ENCODE measurements at regions not wholly inside any gene's neighbourhood (a gene's known extent, or its start where the extent isn't known, plus 50 kb on each side); places are given as distances from the start of the nearest gene placed in this dataset.
A peak's percentile ranks its signal among the peaks of the same experiment; 100 is the strongest.

DNA sequence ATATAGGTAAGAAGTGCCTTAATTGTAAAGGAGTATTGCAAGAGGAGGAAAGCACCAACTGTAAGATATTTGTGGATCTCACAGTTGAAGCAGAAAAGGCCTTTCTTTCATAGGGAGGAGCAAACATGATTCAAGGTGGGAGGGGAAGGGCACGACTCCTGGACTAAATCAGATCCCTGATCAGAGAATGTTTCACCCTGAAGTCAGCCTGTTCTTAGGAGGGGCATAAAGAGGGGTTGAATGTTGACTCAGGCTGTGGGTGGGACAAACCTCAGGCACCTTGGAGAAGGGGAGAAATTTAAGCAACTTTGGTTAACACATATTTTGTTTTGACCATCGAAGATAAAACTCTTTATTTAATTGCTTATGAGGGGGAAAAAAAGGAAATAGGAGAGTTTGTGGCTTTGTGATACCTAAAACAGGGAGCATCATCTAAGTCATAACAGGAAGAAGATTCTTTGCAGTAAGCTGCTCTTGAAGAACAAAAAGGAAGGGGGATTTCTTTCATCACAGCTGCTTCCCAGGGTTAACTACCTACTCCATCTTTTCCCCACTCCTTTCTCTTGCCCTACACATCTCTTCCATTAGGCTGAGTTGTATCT is 158.6 kb upstream of the ZNF267 start:
- Histone ChIP-seq H3K4me1 (ENCODE audit: control insufficient read depth in 2 of 2, insufficient read depth in 2 of 2, low read length in 2 of 2) (peaks cover 30 to 31% of the 10 kb centered on the region in 2 donors), H3K4me3 (ENCODE audit: control extremely low read depth in 1 of 5, extremely low read depth in 1 of 5, insufficient read depth in 1 of 5, low read depth in 2 of 5, low read length in 4 of 5) (peak overlapping the region in 2 of 5 experiments; percentile 10 to 85), H4K20me1 (ENCODE audit: control insufficient read depth, insufficient read depth, low read length, poor library complexity, severe bottlenecking) (peaks cover 21% of the 10 kb centered on the region), H3K27me3 (replicated peaks in 1 of 4; ENCODE audit: control extremely low read depth in 1 of 4, control insufficient read depth in 3 of 4, insufficient read depth in 4 of 4, low read length in 3 of 4) (no peaks in the 10 kb centered on the region), H3K27ac (ENCODE audit: low read length in 2 of 2) (peak overlapping the region in 1 of 2 donors; percentile 93), H3K79me2 (ENCODE audit: control insufficient read depth, insufficient read depth, low read length) (peaks cover 65% of the 10 kb centered on the region), H3K36me3 (replicated peaks in 1 of 2; ENCODE audit: control extremely low read depth in 1 of 2, control insufficient read depth in 1 of 2, extremely low read depth in 1 of 2, insufficient read depth in 2 of 2, low read length in 1 of 2) (peaks cover 2 to 17% of the 10 kb centered on the region in 2 experiments), H3K9ac (ENCODE audit: low read length) (peak overlapping the region; percentile 90), H3K9me3 (ENCODE audit: control extremely low read depth in 1 of 3, control insufficient read depth in 2 of 3, insufficient read depth in 1 of 3, low read length in 2 of 3) (peaks cover 0 to 1% (median 0%) of the 10 kb centered on the region in 3 donors), H3K4me2 (replicated peaks; ENCODE audit: low read depth, low read length, poor library complexity, severe bottlenecking) (peak overlapping the region; percentile 74), H2AFZ (ENCODE audit: insufficient read depth, low read depth, low read length, poor library complexity, severe bottlenecking) (no peak overlapping the region)
- H3K27ac Mint-ChIP-seq: peak overlapping the region; percentile 77
- ATAC-seq (ENCODE audit: low read depth) (no peak), DNase-seq (peak; percentile 40)
- H3K4me1 Mint-ChIP-seq: peaks cover 46% of the 10 kb centered on the region
- no peak for TF ChIP-seq EZH2 (IDR thresholded peaks at IDR 0.05; ENCODE audit: borderline replicate concordance, insufficient read depth, low read depth, low read length, poor library complexity, severe bottlenecking)
- TF ChIP-seq, protein P1, sequence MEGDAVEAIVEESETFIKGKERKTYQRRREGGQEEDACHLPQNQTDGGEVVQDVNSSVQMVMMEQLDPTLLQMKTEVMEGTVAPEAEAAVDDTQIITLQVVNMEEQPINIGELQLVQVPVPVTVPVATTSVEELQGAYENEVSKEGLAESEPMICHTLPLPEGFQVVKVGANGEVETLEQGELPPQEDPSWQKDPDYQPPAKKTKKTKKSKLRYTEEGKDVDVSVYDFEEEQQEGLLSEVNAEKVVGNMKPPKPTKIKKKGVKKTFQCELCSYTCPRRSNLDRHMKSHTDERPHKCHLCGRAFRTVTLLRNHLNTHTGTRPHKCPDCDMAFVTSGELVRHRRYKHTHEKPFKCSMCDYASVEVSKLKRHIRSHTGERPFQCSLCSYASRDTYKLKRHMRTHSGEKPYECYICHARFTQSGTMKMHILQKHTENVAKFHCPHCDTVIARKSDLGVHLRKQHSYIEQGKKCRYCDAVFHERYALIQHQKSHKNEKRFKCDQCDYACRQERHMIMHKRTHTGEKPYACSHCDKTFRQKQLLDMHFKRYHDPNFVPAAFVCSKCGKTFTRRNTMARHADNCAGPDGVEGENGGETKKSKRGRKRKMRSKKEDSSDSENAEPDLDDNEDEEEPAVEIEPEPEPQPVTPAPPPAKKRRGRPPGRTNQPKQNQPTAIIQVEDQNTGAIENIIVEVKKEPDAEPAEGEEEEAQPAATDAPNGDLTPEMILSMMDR (IDR thresholded peaks at IDR 0.05): no peak
- no peaks in the 10 kb centered on the region for H3K27me3 Mint-ChIP-seq
- WGBS (ENCODE audit: insufficient coverage): 20% methylated on average over 1 of the region's 2 CpGs
- peak overlapping the region; percentile 98 for H3K4me3 Mint-ChIP-seq
- CTCF ChIA-PET: interaction anchor here (4.9 kb wide), 1 partner anchor 16 kb away, joined by 38 read pairs; no protein-coding TSS in a partner anchor
- no peaks in the 10 kb centered on the region for H3K9me3 Mint-ChIP-seq (ENCODE audit: insufficient read depth)
- POLR2A ChIA-PET: no interaction called here
- intact Hi-C loops (cut with micrococcal nuclease): loop anchor here (5.0 kb wide), 1 partner anchor 157 kb away; the partner anchor contains the start of gene ZNF267

DNA sequence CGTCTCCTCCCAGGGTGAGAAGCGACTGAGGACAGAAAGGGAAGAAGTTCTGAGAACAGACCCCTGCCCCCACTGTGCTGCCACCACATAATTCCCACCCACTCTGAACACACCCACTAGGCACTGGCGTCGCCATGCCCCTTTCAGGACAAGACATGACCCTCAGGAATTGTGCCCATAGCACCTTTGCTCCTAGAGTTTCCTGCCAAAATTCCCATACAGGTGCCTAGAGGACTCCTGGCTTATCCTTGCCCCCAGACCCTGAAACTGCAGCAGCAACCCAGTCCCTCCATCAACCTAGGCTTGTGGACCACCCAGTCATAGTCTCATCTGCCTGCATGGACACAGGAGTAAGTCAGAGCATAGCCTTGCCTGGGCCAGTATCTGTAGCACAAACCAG is 157.7 kb upstream of the ZNF267 start:
- 100% methylated on average over 4 of the region's 4 CpGs for WGBS (ENCODE audit: insufficient coverage)
- no peak for TF ChIP-seq EZH2 (IDR thresholded peaks at IDR 0.05; ENCODE audit: borderline replicate concordance, insufficient read depth, low read depth, low read length, poor library complexity, severe bottlenecking)
- TF ChIP-seq, protein P1 (IDR thresholded peaks at IDR 0.05): no peak
- DNase-seq: no peak
- Mint-ChIP-seq H3K9me3 (ENCODE audit: insufficient read depth) (no peaks in the 10 kb centered on the region), H3K4me3 (peak overlapping the region; percentile 98), H3K4me1 (peaks cover 50% of the 10 kb centered on the region), H3K27me3 (no peaks in the 10 kb centered on the region), H3K27ac (peak overlapping the region; percentile 65)
- ChIA-PET CTCF (no interaction called here), POLR2A (no interaction called here)
- Histone ChIP-seq H3K9me3 (ENCODE audit: control extremely low read depth in 1 of 3, control insufficient read depth in 2 of 3, insufficient read depth in 1 of 3, low read length in 2 of 3) (peaks cover 0 to 7% (median 0%) of the 10 kb centered on the region in 3 donors), H3K4me2 (replicated peaks; ENCODE audit: low read depth, low read length, poor library complexity, severe bottlenecking) (peak overlapping the region; percentile 74), H2AFZ (ENCODE audit: insufficient read depth, low read depth, low read length, poor library complexity, severe bottlenecking) (no peak overlapping the region), H4K20me1 (ENCODE audit: control insufficient read depth, insufficient read depth, low read length, poor library complexity, severe bottlenecking) (peaks cover 21% of the 10 kb centered on the region), H3K4me1 (ENCODE audit: control insufficient read depth in 2 of 2, insufficient read depth in 2 of 2, low read length in 2 of 2) (peaks cover 30 to 31% of the 10 kb centered on the region in 2 donors), H3K79me2 (ENCODE audit: control insufficient read depth, insufficient read depth, low read length) (peaks cover 74% of the 10 kb centered on the region), H3K9ac (ENCODE audit: low read length) (no peak overlapping the region), H3K4me3 (ENCODE audit: control extremely low read depth in 1 of 5, extremely low read depth in 1 of 5, insufficient read depth in 1 of 5, low read depth in 2 of 5, low read length in 4 of 5) (no peak overlapping the region), H3K36me3 (replicated peaks in 1 of 2; ENCODE audit: control extremely low read depth in 1 of 2, control insufficient read depth in 1 of 2, extremely low read depth in 1 of 2, insufficient read depth in 2 of 2, low read length in 1 of 2) (peaks cover 5 to 17% of the 10 kb centered on the region in 2 experiments), H3K27me3 (replicated peaks in 1 of 4; ENCODE audit: control extremely low read depth in 1 of 4, control insufficient read depth in 3 of 4, insufficient read depth in 4 of 4, low read length in 3 of 4) (no peaks in the 10 kb centered on the region), H3K27ac (ENCODE audit: low read length in 2 of 2) (peak overlapping the region in 1 of 2 donors; percentile 93)
- intact Hi-C loops (cut with micrococcal nuclease): no loop called here
- ATAC-seq (ENCODE audit: low read depth): no peak
